Stimulated activated naive CD8-positive, alpha-beta T cell treated with anti-CD3 and anti-CD28 coated beads, Interleukin-15, Interleukin-2, amounts not matched to agents 100 U/mL and 50 U/mL, for 24 hours (primary cell): ENCODE measurements at regions not wholly inside any gene's neighbourhood (a gene's known extent, or its start where the extent isn't known, plus 50 kb on each side); places are given as distances from the start of the nearest gene placed in this dataset.

ENCODE experiments used
- ATAC-seq: fragments of 150-1000 bp; cut with Tn5 transposase; one replicate; pipeline ENCODE4 v1.10.0; 2021
- DNase-seq: peaks from one replicate; pipeline ENCODE4 v3.0.0; 2021

GRCh38 chr2:241943209-241943850, 73.8 kb downstream of the RTP5 start:
- no peak for DNase-seq
- no peak for ATAC-seq

DNA sequence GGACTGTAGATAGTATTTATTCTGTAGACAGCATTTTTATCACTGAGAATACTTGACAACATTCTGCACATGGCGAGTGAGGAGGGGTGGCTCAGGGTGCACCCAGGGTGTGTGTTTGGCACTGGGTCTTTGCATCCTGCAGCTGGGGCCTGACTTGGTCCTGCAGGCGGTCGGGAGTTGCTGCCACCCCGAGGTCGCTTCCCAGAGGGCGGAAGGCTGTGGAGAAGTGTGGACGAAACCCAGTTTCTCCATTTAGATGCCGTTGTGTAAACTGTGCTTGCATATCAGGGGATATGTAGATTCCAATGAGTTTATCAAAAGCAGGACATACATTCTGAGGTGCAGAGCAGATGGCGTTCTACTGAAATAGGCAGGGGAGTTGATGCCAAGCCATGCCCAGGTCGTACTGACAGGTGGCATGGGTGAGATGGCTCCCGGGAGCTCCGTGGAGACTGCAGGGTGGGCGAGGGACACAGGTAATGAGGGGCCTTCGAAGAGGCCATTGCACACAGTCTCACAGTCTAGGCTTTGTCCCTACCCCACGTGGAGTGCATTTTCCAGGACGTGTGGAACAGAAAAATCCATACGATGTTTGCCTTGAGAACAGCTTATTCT, 74.5 kb downstream of the RTP5 start:
- DNase-seq (no peak), ATAC-seq (no peak)

GRCh38 chr2:241944821-241945220, 75.3 kb downstream of the RTP5 start:
- no peak for DNase-seq
- no peak for ATAC-seq

DNA sequence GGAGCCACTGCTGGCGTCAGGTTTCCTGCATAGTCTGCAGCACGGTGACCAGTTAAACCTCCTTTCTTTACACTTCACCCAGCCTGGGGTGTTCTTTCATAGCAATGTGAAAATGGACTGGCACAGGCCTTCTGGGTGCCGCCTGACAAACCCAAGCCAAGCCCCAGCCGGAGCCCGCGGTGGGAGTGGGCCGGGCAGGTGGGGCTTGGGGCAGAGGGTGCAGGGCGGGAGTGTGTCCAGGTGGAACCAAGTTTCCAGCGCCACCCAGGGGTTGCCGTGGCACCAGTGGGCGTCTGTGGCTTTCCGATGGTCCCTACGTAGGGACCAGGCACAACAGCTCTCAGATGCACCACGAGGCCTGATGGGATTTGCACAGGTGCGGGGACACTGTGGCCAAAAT, 75.8 kb downstream of the RTP5 start:
- no peak for DNase-seq
- ATAC-seq, result no peak

- no peak for ATAC-seq
- no peak for DNase-seq
Measured at GRCh38 chr2:241945803-241946202, 76.3 kb downstream of the RTP5 start.

GRCh38 chr2:241946306-241947003, 76.9 kb downstream of the RTP5 start:
- DNase-seq (no peak), ATAC-seq (no peak)

GRCh38 chr2:241947004-241947350, 77.4 kb downstream of the RTP5 start:
- ATAC-seq, result no peak

DNA sequence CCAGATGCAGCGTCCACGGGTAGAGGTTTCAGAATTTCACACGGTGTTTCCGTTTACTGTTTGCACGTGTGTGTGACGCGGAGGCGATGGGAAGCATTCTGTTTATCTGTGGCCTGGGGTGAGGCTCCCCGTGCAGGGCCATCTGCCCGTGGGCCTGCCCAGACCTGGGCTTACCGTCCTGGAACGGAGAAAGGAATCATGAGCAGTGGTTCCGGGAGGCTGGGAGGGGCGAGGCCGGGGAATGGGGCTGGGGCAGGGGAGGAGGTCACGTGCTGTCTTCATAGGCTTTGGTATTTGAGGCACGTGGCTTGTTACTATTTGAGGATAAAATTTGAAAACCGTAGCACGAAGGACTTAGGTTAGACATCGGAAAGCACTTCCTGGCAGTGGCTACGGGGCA, 77.9 kb downstream of the RTP5 start:
- ATAC-seq (no peak), DNase-seq (no peak)

More at GRCh38 chr2:241947004-241947350, 77.4 kb downstream of the RTP5 start:
- no peak for DNase-seq

GRCh38 chr2:241947876-241948275, 78.3 kb downstream of the RTP5 start:
- ATAC-seq, result no peak

DNA sequence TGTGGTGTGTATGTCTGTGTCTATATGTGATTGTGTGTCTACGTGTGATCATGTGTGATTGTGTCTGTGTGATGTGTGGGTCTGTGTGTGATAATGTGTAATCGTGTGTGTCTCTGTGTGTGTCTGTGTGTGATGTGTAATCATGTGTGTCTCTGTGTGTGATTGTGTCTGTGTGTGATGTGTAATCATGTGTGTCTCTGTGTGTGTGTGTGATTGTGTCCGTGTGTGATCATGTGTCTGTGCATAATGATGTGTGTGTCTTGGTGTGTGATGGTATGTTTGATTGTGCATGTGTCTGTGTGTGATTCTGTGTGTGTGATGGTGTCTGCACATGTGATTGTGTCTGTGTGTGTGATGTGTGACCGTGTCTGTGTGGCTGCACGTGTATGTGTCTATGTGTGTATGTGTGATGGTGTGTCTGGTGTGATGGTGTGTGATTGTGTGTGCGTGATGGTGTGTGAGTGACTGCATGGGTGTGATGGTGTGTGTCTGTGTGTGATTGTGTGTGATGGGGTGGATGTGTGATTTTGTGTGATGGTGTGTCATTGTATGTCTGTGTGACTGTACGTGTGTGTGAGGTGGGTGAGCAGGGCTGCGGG, 78.9 kb downstream of the RTP5 start:
- DNase-seq, result no peak

More at GRCh38 chr2:241947876-241948275, 78.3 kb downstream of the RTP5 start:
- DNase-seq, result no peak

DNA sequence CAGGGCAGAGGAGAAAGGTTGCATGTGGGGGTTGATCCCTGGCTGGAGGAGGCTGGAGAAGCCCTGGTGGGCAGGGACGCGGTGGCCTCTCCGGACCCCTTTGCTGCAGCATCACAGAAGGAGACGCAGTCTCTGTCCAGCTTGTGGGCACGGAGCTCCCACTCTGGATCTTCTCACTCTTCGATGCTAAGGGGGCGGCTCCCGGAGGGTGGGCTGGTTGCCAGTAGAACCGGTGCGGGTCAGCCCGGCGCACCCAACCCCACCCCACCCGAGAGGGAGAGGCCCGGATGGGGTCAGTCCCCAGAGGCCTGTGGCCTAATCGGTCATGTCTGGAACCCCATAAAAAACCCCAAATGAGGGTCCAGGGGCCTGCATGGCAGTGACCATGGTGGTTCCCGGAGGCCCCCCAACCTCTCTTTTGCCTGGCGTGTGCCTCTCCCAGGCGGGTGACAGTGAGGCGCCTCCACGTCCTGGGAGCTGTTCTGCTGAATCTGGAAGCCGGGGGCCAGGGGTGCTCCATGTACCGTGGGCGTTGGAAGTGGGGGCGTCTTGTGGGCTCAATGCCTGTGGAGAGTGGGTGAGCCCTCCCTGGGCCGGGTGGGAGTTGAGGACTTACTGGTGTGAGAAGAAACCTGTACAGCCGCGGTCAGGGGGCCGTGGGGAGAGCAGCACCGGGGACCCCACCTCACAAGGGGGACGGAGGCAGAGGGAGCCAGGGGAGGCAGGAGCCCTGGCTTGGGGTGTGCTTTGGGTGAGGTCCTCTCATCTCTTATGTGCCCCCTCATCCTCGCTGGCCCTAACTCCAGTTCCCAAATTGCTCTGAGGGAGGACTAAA, 79.6 kb downstream of the RTP5 start:
- no peak for DNase-seq
- ATAC-seq, result no peak

More for the DNA sequence above, 78.9 kb downstream of the RTP5 start:
- no peak for ATAC-seq

- DNase-seq, result no peak
- no peak for ATAC-seq
Measured at GRCh38 chr2:241949736-241950412, 80.3 kb downstream of the RTP5 start.

GRCh38 chr2:241950413-241951315, 81.1 kb downstream of the RTP5 start:
- peak; percentile 78 for DNase-seq
- peak; percentile 47 for ATAC-seq

DNA sequence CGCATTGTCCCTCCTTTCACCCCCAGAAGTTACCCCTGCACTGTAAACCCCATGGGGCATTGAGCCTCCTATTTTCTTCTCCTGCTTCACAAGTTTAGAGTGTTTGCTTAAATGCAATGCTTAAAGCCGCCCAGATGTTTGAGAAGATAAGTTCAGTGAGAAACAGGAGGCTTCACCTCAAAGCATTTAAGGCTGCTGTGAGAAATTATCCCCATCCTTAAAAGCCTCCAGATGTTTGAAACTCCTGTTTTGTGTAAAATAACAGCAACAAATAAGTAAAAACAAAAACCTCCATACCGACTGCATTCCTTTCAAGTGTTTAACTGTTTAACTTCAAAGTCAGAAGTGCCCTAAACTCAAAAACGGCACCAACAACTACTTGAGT, 81.8 kb downstream of the RTP5 start:
- ATAC-seq (no peak), DNase-seq (no peak)

GRCh38 chr2:241951920-241952319, 82.4 kb downstream of the RTP5 start:
- DNase-seq (no peak), ATAC-seq (no peak)

DNA sequence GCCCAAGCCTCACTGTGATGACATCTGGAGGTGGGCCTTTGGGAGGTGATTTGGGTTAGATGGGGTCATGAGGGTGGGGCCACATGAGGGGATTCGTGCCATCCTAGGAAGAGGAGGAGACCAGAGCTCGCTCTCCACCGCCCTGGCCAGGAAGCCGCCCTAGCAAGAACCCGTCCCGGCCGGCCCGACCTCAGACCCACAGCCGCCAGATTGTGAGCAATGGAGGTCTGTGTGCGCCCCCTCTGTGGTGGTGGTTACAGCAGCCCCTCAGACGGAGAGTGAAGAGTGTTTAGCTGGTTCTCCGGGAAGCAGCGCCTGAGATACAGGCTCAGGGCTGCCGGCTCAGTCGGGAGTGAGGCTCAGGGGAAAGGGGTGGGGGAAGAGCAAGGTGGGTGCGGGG, 83.3 kb downstream of the RTP5 start:
- DNase-seq, result no peak
- no peak for ATAC-seq

DNA sequence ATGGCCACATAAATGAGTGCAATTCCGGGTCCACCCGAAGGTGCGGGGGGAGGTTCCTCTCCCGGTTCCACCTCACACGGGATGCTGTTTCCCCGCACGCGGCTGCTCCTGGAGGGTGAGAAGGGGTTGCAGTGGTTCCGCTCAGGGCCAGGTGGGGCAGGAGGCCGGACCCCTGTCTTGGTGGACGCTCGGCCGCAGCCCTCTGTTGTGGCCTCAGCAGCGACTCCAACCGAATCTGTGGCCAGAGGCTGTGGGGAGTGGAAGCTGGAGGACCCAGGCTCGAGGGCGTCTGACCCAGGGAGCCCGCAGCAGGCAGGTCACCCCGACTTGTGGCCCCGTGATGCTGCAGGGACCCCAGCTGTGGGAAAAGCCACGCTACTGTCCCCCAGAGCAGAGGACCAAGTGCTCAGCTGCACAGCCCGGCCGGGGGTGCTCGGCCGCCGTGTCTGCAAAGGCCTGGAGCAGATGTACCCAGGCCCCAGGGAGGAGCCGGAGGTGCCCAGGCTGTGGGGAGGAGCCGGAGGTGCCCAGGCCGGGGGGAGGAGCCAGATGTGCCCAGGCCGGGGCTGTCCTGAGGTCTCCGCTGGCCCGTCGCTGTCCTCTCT, 83.9 kb downstream of the RTP5 start:
- no peak for ATAC-seq
- DNase-seq, result no peak

DNA sequence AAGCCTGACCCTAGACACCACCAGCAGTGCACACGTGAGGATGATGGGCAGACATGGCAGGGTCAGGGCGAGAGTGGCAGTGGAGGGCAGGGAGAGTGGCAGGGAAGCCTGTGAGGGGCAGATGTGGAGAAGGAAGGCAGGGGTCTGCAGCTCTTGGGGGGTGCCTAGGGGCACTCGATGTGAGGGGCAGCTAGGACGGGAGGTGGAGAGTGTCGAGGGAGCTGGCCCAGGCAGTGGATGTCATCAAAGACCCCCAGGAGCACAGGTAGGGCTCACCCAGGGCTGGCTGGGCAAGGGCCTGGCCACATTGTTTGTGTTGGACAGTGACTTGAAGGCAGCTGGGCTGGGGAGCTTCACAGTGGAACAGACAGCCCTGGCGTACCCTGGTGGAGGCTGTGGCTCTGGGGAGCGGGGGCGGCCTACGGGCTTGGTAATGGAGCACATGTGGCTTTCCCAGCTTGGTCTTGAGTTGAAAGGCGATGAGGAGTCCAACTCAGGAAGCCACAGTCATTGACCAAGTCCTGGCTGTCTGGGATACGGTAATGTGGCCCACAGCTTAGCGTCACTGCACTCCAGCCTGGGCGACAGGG, 87.1 kb downstream of the RTP5 start:
- ATAC-seq (no peak), DNase-seq (no peak)

DNA sequence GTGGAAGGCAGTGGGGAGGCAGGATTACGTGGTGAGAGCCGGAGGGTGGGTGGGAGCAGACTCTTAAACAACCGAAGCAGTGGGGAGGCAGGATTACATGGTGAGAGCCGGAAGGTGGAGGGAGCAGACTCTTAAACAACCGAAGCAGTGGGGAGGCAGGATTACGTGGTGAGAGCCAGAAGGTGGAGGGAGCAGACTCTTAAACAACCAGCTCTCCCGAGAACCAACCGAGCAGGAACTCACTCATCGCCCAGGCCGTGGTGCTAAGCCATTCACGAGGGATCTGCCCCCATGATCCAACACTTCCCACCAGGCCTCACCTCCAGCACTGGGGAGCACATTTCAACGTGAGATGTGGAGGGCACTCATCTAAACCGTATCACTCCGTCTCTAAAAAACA, 87.7 kb downstream of the RTP5 start:
- no peak for ATAC-seq

More for the DNA sequence above, 87.7 kb downstream of the RTP5 start:
- no peak for DNase-seq
